Neural progenitor cell (in vitro differentiated cells): ENCODE measurements at regions not wholly inside any gene's neighbourhood (a gene's known extent, or its start where the extent isn't known, plus 50 kb on each side); places are given as distances from the start of the nearest gene placed in this dataset.

Experiments
- DNase-seq: peaks from one replicate; pipeline ENCODE4 v3.0.0-alpha.2; 2016; ENCODE audit warnings: low spot score
- H2AFZ ChIP-seq: fragments of 200-600 bp; sonication (generic); replicated peaks from 2 replicates; pipeline ENCODE4 v1.6.1; 2016; ENCODE audit warnings: antibody characterized with exemption
- H3F3A ChIP-seq: fragments of 200-600 bp; sonication (generic); 2 replicates; pipeline ENCODE4 v1.6.1; 2016; ENCODE audit warnings: antibody characterized with exemption, low read depth
- H3K27ac ChIP-seq: fragments of 200-600 bp; sonication (generic); 2 replicates; pipeline ENCODE4 v1.5.1; 2016; ENCODE audit warnings: mild to moderate bottlenecking
- H3K27me3 ChIP-seq: fragments of 200-600 bp; sonication (generic); 2 replicates; pipeline ENCODE4 v1.6.1; 2016; ENCODE audit warnings: mild to moderate bottlenecking, moderate library complexity
- H3K36me3 ChIP-seq: fragments of 200-600 bp; sonication (generic); 2 replicates; pipeline ENCODE4 v1.5.1; 2016
- H3K4me1 ChIP-seq: fragments of 200-600 bp; sonication (generic); 2 replicates; pipeline ENCODE4 v1.6.1; 2016; ENCODE audit warnings: mixed run types
- H3K4me2 ChIP-seq: fragments of 200-600 bp; sonication (generic); 2 replicates; pipeline ENCODE4 v1.6.1; 2016
- H3K4me3 ChIP-seq: fragments of 200-600 bp; sonication (generic); 2 replicates; pipeline ENCODE4 v1.5.1; 2016
- H3K79me2 ChIP-seq: fragments of 200-600 bp; sonication (generic); 2 replicates; pipeline ENCODE4 v1.6.1; 2016; ENCODE audit warnings: low read depth
- H3K9ac ChIP-seq: fragments of 200-600 bp; sonication (generic); 2 replicates; pipeline ENCODE4 v1.6.1; 2016
- H3K9me3 ChIP-seq: fragments of 200-600 bp; sonication (generic); 2 replicates; pipeline ENCODE4 v1.5.1; 2016; ENCODE audit warnings: low read depth
- H4K20me1 ChIP-seq: fragments of 200-600 bp; sonication (generic); 2 replicates; pipeline ENCODE4 v1.6.1; 2016; ENCODE audit warnings: low read depth
- H3K27ac Mint-ChIP-seq: 3 replicates; pipeline ENCODE4 v1.8.0; 2021; ENCODE audit warnings: mixed read lengths
- H3K27me3 Mint-ChIP-seq: 2 replicates; pipeline ENCODE4 v1.8.0; 2022; ENCODE audit warnings: low read depth, mild to moderate bottlenecking, inconsistent platforms, moderate library complexity, mixed read lengths; ENCODE audit not compliant: insufficient read depth
- H3K36me3 Mint-ChIP-seq: 3 replicates; pipeline ENCODE4 v1.8.0; 2021; ENCODE audit warnings: mixed read lengths
- H3K4me1 Mint-ChIP-seq: 3 replicates; pipeline ENCODE4 v1.8.0; 2021; ENCODE audit warnings: mixed read lengths
- H3K4me3 Mint-ChIP-seq: 3 replicates; pipeline ENCODE4 v1.8.0; 2021; ENCODE audit warnings: mild to moderate bottlenecking, moderate library complexity, mixed read lengths
- H3K9me3 Mint-ChIP-seq: 3 replicates; pipeline ENCODE4 v1.8.0; 2020; ENCODE audit warnings: mixed read lengths
- EZH2 ChIP-seq: fragments of 200-600 bp; sonication (generic); IDR thresholded peaks from 2 replicates; pipeline ENCODE4 v1.6.1; 2017; ENCODE audit warnings: antibody characterized with exemption, mild to moderate bottlenecking, moderate library complexity
- EZH2phosphoT487 ChIP-seq: fragments of 200-600 bp; sonication (generic); IDR thresholded peaks from 2 replicates; pipeline ENCODE4 v1.6.1; 2017; ENCODE audit warnings: antibody characterized with exemption
- TF ChIP-seq, protein P1 (sequence below): fragments of 200-600 bp; sonication (generic); IDR thresholded peaks from 2 replicates; pipeline ENCODE4 v1.5.1; 2017; ENCODE audit warnings: antibody characterized with exemption, mild to moderate bottlenecking

DNA sequence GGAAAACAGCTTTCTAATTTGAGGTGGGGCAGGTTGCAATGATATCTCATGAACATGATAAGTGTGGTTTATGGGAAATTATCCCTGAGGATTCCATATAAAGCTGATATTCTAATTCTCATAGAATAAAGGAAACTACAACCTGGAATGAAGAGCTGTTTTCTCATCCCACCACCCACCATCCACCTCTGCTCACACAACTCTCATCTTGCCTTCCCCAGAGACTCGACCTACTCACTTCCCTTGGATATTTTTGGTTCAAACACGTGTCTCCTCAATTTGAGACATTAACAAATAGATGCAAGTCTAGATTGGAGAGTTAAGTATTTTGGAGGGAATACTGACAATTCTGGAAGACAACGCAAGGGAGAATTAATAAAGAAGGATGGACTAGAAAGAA lies 490.9 kb downstream of the TMEM182 start:
- Mint-ChIP-seq H3K9me3 (peaks cover 6% of the 10 kb centered on the region), H3K36me3 (no peaks in the 10 kb centered on the region), H3K27ac (no peak overlapping the region), H3K4me3 (no peak overlapping the region), H3K4me1 (peaks cover 7% of the 10 kb centered on the region), H3K27me3 (peaks cover 2% of the 10 kb centered on the region)
- Histone ChIP-seq H2AFZ (no peak overlapping the region), H3K9me3 (no peaks in the 10 kb centered on the region), H3K36me3 (no peaks in the 10 kb centered on the region), H3K9ac (no peak overlapping the region), H3K4me3 (no peak overlapping the region), H3F3A (no peaks in the 10 kb centered on the region), H3K79me2 (no peaks in the 10 kb centered on the region), H3K27me3 (no peaks in the 10 kb centered on the region), H4K20me1 (no peaks in the 10 kb centered on the region), H3K4me2 (no peak overlapping the region), H3K27ac (no peak overlapping the region), H3K4me1 (peaks cover 11% of the 10 kb centered on the region)
- TF ChIP-seq EZH2, result no peak
- no peak for DNase-seq

DNA sequence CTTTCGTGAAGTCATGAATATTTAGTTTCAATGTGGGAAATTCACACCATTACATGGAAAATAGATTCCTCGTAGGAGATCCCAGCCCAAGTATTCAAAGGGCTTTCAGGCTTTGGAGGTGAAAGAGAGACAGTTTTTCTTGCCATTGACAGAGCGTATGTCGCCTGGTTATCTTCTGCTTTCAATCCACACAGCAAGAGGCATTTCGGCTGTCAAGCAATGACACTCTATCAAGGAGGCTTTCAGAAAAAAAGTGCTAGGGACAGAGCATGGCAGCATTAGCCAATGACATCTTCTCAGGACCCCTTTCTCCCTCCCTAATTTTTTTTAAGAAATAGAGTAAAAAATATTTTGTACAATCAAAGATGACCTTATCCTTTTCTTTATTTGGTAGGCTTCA lies 492.8 kb downstream of the TMEM182 start:
- H3K9me3 Mint-ChIP-seq, result peaks cover 6% of the 10 kb centered on the region
- Histone ChIP-seq H4K20me1 (no peaks in the 10 kb centered on the region), H3K9me3 (no peaks in the 10 kb centered on the region), H3K27me3 (no peaks in the 10 kb centered on the region), H3F3A (no peaks in the 10 kb centered on the region), H2AFZ (no peak overlapping the region), H3K36me3 (no peaks in the 10 kb centered on the region), H3K9ac (no peak overlapping the region), H3K4me1 (peaks cover 11% of the 10 kb centered on the region), H3K79me2 (no peaks in the 10 kb centered on the region), H3K4me3 (no peak overlapping the region), H3K27ac (no peak overlapping the region), H3K4me2 (no peak overlapping the region)
- no peaks in the 10 kb centered on the region for H3K36me3 Mint-ChIP-seq
- H3K27ac Mint-ChIP-seq, result no peak overlapping the region
- peaks cover 2% of the 10 kb centered on the region for H3K27me3 Mint-ChIP-seq
- H3K4me3 Mint-ChIP-seq, result no peak overlapping the region
- DNase-seq, result no peak
- no peak for TF ChIP-seq EZH2phosphoT487
- TF ChIP-seq EZH2, result no peak
- TF ChIP-seq, protein P1, sequence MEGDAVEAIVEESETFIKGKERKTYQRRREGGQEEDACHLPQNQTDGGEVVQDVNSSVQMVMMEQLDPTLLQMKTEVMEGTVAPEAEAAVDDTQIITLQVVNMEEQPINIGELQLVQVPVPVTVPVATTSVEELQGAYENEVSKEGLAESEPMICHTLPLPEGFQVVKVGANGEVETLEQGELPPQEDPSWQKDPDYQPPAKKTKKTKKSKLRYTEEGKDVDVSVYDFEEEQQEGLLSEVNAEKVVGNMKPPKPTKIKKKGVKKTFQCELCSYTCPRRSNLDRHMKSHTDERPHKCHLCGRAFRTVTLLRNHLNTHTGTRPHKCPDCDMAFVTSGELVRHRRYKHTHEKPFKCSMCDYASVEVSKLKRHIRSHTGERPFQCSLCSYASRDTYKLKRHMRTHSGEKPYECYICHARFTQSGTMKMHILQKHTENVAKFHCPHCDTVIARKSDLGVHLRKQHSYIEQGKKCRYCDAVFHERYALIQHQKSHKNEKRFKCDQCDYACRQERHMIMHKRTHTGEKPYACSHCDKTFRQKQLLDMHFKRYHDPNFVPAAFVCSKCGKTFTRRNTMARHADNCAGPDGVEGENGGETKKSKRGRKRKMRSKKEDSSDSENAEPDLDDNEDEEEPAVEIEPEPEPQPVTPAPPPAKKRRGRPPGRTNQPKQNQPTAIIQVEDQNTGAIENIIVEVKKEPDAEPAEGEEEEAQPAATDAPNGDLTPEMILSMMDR, result no peak
- H3K4me1 Mint-ChIP-seq, result peaks cover 7% of the 10 kb centered on the region

DNA sequence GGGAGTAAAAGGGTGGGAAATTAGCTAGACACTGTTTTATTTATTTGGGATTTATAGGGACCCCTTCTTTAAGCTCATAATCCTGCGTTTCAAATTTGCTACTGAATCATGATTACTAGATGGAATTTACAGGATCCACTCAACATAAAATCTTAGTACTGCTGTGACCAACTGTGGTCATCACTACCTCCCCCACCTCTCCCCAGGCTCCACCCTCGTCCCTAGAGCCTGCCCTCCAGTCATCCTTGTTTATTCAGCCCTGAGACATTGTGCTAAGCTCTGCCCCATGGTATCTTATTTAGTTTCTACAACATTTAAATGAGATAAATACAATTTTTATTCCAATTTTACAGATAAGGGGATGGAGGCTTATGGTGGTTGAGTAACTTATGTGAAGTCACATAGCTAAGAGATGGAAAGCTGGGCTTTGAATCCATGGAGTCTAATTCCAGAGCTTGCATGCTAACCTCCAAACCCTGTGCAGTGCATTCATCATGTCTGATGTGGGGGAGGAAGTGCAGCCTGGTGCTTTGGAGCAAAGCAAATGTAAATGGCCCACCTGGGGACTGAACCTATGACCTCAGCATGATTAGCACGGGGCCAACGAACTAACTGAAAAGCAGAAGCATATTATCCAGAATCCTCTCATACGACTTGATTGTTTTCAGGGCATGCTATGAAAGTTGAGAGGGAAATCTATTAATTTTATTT lies 502.4 kb downstream of the TMEM182 start:
- peak; percentile 19 for DNase-seq
- H3K4me1 Mint-ChIP-seq, result peaks cover 23% of the 10 kb centered on the region
- H3K4me3 Mint-ChIP-seq, result peak overlapping the region; percentile 17
- Histone ChIP-seq H3K4me2 (no peak overlapping the region), H3K4me3 (no peak overlapping the region), H3K9ac (no peak overlapping the region), H3K36me3 (no peaks in the 10 kb centered on the region), H3F3A (no peaks in the 10 kb centered on the region), H3K79me2 (no peaks in the 10 kb centered on the region), H4K20me1 (no peaks in the 10 kb centered on the region), H3K9me3 (no peaks in the 10 kb centered on the region), H3K4me1 (no peaks in the 10 kb centered on the region), H3K27me3 (no peaks in the 10 kb centered on the region), H3K27ac (no peak overlapping the region), H2AFZ (peak overlapping the region; percentile 37)
- TF ChIP-seq, protein P1, result no peak
- TF ChIP-seq EZH2 (no peak), EZH2phosphoT487 (no peak)
- peaks cover 3% of the 10 kb centered on the region for H3K27me3 Mint-ChIP-seq
- H3K36me3 Mint-ChIP-seq, result peaks cover 2% of the 10 kb centered on the region
- H3K9me3 Mint-ChIP-seq, result peaks cover 9% of the 10 kb centered on the region
- H3K27ac Mint-ChIP-seq, result peak overlapping the region; percentile 77

DNA sequence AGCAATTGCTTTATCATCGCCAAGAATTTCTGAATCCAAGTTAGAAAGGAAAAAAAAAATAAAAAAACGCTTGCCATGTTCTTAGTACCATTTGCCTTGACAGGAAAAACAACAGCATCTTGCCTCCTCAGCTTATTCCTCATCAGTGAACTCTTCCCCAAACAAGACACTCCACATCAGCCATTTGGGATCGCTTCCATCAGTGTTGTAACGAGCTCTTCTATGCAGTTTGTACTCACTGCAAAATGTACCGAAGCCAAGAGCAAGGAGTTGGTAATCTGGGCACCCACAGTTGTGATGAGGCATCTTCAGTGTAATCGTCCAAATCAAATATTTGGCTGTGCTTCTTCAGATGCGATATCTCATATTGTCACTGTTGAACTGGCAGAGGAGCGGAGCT lies 503.7 kb downstream of the TMEM182 start:
- Histone ChIP-seq H4K20me1 (no peaks in the 10 kb centered on the region), H3K9ac (no peak overlapping the region), H3K79me2 (no peaks in the 10 kb centered on the region), H3K27me3 (no peaks in the 10 kb centered on the region), H3K4me3 (no peak overlapping the region), H3K36me3 (no peaks in the 10 kb centered on the region), H3K9me3 (no peaks in the 10 kb centered on the region), H3F3A (no peaks in the 10 kb centered on the region), H3K27ac (no peak overlapping the region), H3K4me1 (no peaks in the 10 kb centered on the region), H3K4me2 (no peak overlapping the region), H2AFZ (peak overlapping the region; percentile 57)
- no peak for DNase-seq
- peaks cover 19% of the 10 kb centered on the region for H3K9me3 Mint-ChIP-seq
- peaks cover 3% of the 10 kb centered on the region for H3K27me3 Mint-ChIP-seq
- H3K36me3 Mint-ChIP-seq, result peaks cover 8% of the 10 kb centered on the region
- H3K4me1 Mint-ChIP-seq, result peaks cover 23% of the 10 kb centered on the region
- TF ChIP-seq EZH2phosphoT487 (no peak), EZH2 (no peak)
- TF ChIP-seq, protein P1, result no peak
- no peak overlapping the region for H3K27ac Mint-ChIP-seq
- H3K4me3 Mint-ChIP-seq, result no peak overlapping the region
